IPS-NIHi7 (cell line): ENCODE measurements at regions not wholly inside any gene's neighbourhood (a gene's known extent, or its start where the extent isn't known, plus 50 kb on each side); places are given as distances from the start of the nearest gene placed in this dataset.
"Not testable (repeated sequence)": the region's sequence is repeated elsewhere in the genome, so short reads cannot be mapped to it uniquely, and the experiment has no call there.

ENCODE experiments used
- DNase-seq: peaks from one replicate; pipeline ENCODE4 v3.0.0; 2012; ENCODE audit warnings: mixed read lengths; ENCODE audit errors: extremely low spot score

DNA sequence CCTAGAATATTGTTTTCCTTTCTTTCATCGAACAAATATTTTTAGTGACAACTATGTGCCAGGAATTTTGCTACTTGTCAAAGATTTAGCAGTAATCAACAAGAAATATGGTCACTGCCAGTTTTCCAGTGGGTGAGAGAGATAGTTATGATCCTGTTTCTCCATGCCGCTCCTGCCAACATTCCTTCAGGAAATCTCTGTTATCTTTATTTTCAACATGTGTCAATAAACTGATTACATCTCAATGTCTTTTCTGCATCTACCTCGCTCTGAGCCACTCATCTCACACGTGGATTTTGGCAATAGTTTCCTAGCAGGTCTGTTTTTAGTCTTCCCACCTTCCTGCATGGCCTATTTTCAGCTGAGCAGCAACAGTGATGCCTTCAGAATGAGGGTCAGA, 650.0 kb upstream of the STXBP6 start:
- no peak for DNase-seq

DNA sequence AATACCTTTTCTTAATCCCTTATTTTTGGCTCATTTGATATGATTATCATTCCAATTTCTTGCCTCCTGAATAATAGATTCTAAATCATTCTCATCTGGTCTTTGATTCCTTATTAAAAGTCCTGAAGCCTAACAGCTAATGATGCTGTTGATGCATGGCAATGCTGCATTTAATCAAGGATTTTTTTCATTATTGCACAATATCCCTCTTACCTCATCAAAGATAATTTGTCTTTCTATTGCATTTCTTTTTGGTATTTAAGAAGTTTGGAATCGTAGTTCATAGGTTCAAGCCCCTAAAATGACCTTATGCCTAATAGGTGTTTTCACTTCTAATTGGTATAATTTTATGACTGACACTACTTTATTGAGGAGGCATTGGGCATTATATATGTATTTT, 648.2 kb upstream of the STXBP6 start:
- DNase-seq = no peak

DNA sequence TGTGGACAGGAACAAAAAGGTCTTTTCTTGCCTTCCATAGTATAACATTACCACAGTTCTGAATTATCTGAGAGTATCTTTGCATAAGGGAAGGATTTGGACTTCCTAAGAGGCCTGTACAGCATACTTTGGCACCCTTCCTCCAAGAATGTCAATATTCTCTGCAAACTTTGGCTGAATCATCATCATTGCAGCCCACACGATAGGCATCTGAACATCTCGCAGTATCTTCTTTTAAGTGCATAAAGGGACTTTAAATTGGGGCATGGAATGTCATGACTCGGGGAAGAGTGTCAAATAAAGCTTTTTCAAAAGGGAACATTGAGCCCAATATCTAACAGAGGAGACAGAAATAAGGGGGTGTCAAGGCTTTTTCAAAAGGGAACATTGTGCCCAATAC, 646.2 kb upstream of the STXBP6 start:
- no peak for DNase-seq

DNA sequence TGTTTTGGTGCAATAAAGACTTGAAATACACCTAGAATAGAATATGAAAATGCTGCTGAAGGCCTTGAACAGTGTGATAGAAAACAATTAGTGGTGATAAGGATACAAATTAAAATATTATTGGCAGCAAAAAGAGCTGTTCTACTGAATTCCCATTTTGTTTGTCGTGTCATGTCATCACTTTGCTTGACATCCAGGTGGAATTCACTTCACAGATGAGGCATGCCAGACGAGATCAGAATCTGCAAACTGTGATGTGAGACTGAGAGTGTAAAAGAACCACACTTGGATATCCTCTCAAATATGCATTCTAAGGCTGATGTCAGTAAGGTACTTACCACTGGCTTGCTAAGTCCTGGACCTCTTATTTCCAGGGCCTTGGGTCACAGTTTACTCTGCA, 635.1 kb upstream of the STXBP6 start:
- DNase-seq = no peak

DNA sequence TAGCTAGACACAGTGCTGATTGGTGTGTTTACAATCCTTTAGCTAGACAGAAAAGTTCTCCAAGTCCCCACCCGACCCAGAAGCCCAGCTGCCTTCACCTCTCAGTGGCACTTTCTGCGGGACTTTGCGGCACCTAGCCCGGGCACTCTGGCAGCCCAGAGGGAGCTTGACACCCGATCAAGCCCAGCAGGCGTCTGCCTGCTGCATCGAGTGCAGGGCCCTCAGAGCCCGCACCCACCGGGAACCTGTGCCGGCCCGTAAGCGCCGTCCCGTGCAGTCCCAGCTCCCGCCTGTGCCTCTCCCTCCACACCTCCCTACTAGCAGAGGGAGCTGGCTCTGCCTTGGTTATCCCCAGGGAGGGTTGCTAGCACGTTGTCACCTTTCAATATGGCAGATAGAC, 631.0 kb upstream of the STXBP6 start:
- no peak for DNase-seq

DNA sequence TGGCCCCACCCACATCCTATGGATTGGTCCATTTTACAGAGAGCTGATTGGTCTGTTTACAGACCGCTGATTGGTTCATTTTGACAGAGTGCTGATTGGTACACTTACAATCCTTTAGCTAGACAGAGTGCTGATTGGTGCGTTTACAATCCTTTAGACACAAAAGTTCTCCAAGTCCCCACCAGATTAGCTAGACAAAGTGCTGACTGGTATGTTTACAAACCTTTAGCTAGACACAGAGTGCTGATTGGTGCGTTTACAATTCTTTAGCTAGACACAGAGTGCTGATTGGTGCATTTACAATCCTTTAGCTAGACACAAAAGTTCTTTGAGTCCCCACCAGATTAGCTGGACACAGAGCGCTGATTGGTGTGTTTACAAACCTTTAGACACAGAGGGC, 630.6 kb upstream of the STXBP6 start:
- DNase-seq = not testable (repeated sequence)

DNA sequence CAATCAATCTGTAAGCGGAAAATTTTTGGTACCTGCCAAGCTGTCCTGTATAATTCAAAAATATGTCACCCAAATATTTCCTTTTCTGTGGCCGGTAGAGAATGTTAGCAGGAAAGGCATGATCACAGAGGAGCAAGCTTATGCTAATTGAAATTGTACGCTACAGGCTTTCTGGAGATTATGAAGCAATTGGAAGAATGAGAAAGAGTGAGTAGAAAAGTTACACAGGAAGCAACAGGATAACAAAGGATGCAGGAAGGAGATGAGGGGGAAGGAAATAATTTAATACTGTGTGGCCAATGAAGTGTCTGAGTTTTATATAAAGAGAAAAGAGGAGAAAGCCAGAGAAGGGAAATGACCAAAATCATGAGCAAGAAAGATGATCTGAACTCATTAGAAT, 627.2 kb upstream of the STXBP6 start:
- no peak for DNase-seq

DNA sequence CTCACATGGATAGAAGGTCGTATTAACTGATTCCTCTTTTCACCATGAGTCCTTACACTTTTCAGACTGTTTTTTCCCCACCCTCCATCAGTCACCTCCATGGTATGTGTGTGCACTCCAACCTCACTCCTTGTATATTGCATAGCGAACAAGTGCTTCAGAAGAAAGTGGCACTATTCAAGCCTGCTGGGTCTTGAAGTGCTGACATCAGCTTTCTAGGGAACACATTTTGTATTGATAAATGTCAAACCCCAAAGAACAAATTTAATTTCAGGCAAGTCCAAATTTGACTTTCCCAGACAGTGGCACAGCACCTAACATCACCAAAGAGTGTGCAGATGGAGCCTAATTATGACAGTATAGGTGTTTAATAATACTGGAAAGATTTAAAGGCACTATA, 617.4 kb upstream of the STXBP6 start:
- no peak for DNase-seq

DNA sequence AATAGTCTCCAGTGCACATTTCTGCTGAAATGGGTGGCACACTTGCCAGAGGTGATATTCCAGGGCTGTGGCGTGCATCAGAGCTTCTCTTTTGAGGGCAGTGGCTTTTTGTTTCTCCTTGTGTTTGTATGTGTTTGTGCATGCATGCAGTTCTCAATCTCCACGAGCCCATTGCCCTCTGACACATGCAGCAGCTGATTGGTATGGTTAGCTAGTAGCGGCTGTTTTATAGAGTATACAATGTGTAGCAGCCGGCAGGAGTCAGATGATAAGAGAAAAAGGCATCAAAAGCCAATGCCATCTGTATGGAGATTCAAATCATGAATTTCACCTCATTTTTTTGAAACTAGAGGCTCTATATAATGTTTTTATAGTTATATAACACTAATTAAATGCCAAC, 616.9 kb upstream of the STXBP6 start:
- DNase-seq = no peak

DNA sequence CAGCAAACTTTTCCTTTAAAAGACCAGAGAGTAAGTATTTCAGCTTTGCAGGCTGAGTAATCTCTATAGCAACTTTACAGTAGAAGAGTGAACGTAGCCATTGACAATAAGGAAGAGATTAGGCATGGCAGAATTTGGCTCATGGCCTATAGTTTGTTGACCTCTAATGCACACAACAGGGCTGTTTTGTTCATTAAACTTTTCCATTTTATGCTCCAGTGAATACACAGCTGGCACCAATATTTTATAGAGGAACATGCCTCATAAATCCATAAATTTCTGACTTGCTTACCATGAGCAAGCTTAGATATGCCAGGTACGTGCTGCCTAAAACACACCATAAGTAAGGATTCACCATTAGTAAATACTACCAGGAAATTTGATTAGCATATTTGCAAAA, 609.0 kb upstream of the STXBP6 start:
- no peak for DNase-seq

DNA sequence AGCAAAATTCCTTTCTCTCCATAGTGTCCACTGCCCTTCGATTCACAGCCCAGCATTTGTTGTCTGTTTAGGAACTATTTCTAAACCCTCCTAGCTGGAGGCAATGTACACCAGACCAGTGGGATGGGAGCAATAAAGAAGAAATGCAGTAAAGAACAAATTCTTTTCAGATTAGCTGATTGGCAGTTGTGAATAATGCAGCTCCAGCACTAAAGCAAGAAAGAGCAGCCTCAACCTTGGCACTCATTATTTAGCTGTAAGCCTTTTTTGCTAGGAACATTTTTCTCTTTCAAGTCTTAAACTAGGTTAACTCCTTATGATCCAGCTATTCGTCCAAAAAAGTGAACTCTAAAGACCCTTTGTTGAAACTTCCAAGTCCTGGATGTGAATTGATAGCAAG, 580.5 kb upstream of the STXBP6 start:
- DNase-seq = no peak

DNA sequence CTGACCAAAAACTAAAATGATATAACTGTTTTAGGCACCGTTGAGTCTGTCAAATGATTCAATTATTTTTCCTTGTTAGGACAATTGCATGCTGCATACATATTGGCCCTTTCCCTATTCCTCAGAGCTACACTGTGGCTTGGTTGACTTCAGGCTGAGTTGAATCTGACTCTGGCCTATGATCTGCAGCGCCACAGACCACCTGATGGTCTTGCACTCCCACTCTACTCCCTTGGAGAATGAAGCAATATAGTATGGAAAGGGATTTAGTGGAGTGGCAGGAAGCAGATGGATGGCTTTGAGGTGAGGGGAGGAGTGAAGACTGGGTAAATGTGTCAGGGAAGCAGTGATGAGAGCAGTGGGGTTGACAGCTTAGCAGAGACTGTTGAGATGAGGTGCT, 579.0 kb upstream of the STXBP6 start:
- no peak for DNase-seq

DNA sequence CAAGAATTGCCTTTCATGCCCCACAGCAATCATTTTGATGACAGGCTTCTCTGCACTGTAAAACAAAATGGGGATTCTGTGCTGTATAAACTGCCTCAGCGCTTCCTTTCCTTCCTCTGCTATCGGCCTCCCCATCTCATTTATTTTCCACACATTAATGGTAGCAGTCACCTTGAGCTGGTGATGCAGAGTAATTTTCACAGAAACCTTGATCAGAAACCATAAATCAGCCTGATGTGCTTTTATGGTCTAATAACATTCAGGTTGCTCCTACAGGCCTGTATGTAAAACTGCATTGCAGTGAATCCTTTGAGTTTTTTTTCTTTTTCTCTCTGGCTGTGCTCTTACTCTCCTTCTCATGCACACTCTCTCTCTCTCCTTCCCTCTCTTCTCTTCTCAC, 578.4 kb upstream of the STXBP6 start:
- no peak for DNase-seq

DNA sequence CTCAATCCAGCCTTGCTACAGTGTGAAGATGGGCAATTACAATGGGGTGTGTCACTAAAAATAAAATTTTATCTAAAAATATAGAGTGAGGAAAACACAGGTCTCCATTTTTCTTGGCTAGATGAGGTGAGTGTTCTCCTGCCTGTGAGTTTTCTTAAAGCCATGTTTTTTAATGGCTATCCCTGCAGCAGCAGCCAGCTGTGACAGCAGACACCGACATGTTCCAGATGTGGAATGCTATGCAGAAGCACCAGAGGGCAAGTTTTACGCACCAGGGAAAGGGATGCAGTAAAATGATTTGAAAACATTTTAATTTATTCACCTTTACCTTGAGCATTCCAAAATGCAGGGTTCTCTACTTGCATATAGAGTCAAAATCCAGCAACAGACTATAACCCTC, 577.0 kb upstream of the STXBP6 start:
- no peak for DNase-seq

DNA sequence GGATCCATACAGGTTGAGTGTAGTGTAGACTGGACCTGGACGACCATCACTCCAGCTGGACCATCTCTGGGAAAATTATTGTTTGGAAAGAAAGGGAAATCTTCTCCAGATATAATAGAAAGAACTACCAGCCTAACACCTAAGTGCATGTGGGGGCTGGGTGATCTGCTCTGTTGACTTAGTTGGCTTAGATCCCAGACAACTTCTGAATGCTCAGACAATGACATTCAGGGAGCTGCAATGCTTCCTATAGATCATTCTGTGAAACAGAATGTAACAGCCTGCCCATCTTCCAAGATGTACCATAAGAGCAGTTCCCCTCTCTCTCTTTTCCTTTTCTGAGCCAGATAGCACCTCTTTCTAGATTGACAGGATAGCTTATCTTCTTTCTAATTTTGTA, 572.8 kb upstream of the STXBP6 start:
- DNase-seq = no peak

DNA sequence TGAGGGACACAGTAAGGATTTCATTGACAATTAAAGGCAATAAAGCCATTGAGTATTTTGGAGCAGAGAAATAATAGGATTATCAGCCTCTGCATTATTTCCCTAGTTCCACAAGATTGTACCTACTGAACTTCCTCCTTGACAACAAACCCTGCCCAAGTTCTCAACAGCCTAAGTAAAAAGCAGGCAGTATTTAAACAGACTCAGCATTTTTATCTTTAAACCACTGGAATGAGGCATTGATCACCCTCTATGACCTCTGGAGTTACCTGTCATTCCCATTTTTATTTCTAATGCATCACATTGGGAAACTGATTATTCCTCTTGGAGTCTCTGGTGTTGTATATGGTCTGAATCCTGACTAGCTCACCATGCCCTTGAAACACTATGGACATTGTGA, 570.6 kb upstream of the STXBP6 start:
- no peak for DNase-seq

DNA sequence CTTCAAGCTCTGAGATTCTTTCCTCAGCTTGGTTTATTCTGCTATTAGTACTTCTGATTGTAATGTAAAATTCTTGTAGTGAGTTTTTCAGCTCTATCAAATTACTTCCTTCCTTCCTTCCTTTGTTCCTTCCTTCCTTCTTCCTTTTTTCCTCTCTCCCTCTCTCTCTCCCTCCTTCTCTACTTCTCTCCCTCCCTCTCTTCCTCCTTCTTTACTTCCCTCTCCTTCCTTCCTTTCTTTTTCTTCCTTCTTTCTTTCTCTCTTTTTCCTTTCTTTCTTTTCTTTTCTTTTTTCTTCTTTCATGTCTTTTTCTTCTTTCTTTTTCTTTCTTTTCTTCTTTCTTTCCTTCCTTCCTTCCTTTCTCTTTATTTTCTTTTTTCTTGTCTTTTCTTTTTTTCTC, 565.2 kb upstream of the STXBP6 start:
- no peak for DNase-seq

DNA sequence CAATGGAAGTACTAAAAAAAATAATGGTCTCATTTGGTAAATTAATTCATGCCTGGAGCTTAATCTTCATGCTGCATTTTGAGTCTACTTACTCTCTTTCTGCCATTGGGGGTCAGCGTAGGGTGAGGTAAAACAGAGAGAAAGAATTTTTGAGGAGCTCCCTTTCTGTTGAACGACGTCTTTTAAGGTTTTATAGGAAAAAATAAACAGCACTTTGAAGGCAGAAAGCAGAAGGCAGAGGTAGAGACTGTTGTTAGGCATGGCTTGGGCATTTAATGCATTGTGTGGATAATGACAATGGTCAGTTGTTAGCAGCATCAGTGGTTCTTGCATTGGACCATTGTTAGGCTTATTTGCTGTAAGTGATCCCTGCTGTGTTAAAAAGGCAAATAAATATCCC, 557.2 kb upstream of the STXBP6 start:
- DNase-seq = peak; percentile 20

DNA sequence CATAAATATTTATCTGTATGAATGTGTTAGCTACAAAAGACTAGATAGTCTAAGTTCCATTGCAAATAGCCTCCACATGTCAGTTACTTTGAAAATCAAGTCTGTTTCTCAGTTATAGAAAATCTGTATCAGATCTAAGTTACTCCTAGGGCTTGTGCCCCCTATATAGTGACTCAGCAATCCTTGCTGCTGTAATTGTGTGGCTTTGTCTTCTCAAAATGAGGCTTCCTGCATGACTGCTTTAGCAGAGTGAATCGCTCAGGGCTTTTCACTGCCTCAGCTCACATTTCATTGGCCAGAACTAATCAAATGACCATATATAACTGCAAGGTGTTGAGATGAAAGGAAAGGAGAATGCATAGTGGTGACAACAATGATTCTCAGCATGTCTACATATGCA, 552.2 kb upstream of the STXBP6 start:
- DNase-seq = no peak

DNA sequence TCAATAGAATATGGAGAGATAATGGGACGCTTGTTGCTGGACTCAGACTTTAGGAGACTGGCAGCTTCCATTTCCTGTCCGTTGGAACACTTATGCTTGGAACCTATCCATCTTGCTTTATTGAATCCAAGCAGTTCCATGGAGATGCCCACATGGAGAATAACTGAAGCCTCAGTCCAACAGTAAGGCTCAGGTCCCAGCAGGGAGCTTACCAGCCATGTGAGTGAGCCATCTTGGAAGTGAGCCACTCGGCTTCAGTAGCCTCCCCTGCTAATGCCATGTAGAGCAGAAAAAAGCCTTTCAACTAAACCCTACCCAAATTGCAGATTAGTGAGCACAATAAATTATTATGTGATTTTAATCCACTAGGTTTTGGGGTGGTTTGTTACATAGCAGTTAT, 538.8 kb upstream of the STXBP6 start:
- DNase-seq = no peak

DNA sequence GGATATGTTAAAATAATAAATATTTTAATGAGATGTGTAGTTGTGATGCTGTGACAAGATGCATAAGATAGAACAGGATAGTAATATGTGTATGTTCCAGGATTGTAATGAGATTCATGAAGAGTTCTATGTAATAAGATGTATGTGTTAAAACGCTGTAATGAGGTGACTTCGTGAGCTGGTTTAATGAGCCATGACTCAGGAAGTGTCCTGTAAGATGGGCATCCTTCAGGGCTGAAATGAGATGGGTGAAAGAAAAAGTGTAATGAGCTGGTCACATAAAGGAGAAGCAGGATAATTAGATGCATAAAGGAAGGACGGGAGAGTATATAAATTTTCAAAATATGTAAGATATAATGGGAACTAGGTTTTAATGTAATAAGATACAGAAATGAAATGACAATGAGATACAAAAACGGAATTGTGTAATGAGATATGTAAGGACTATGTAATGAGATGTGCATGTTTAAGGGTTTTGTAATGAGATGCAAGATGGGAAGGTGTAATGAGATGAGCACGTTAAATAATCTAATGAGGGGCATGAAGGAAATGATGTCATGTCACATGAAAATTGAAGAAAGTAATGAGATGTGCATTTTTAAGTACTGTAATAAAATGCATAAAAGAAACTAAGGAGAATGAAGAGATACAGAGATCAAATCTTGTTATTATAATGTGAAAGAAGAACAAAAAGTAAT, 524.8 kb upstream of the STXBP6 start:
- no peak for DNase-seq

DNA sequence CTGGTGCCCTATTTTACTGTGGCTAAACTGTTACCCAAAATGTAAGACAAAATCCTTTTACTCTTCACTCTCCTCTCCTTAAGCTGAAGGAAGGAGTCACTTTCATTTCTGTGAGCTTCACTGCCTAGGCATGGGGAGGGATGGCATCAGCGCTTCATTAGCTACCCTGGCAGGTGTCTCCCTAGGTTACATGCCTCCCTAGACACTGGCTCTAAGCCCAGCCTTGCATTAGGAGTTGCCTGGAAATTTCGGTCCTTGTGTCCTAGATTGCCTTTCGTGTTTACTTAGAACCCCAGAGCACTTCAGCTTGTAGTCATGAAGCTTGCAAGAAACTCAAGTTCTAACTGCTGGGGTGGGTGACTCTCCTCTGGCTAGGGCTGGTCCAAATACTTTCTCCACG, 520.5 kb upstream of the STXBP6 start:
- DNase-seq = no peak

DNA sequence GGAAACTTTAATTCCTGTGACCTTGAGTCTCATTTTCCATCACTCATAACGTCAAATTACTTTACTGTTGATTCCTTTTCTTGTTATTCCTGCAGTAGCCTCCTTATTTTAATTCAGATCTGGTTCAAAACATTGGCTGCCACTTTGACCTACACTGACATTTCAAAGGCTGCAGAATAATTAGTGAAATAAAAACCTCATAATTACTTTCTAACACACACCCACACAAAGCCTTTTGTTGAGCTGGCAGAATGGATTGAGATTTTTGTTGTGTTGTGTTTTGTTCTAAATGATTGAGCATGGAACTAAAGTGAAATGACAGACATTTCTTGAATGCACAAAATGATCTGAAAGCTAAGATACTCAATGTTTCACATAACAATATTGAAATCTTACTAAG, 507.5 kb upstream of the STXBP6 start:
- DNase-seq = no peak

DNA sequence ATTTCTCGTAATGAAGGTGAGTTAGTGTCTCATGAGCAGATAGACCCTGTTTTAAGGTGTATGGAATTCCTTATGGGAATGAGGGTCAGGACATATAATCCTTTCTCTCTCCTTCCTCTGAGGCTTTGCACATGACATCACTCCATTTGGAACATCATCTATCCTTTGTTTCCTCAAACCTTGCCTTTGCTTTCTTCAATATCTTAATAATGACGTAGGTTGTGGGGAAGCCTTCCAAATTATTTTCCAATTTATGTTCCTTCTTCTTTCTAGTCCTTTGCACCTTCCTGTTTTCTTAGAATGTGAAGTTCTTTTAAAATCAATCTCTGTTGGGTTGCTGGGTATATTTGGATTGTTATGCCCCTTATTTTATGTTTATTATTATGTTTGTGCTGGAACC, 502.9 kb upstream of the STXBP6 start:
- no peak for DNase-seq

DNA sequence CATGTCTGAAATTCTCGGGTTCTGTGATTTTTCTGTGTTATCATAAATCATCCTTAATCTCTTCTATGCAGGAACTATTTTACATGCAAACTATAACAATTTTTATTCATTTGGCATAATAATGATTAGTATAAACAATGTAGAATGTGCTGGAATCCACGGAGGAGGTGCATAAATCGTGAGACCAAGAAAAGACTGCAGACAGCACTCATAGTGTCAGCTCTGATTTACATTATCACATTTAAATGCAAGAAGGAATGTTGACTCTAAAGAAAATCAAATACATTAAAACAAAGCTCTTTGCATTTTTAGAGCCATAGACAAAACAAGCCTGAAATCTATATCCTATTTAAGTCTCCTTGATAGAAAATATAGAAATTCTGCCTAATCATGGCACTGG, 501.7 kb upstream of the STXBP6 start:
- DNase-seq = no peak
